RWPE1 (cell line): ENCODE measurements at regions not wholly inside any gene's neighbourhood (a gene's known extent, or its start where the extent isn't known, plus 50 kb on each side); places are given as distances from the start of the nearest gene placed in this dataset.

Experiments
- CTCF ChIA-PET: fragments of 350-600 bp; sonication (Branson Sonifier 250); formaldehyde crosslinking; extraction: SDS; loops from one replicate; lab custom pipeline; 2021; lab: Yijun Ruan, JAX
- POLR2A ChIA-PET: fragments of 400-600 bp; formaldehyde crosslinking; extraction: SDS; loops from one replicate; lab custom pipeline; 2020; ENCODE audit warnings: antibody characterized with exemption; ENCODE audit not compliant: low non-redundant PET; lab: Yijun Ruan, JAX
- DNase-seq: peaks from one replicate; pipeline ENCODE4 v3.0.0; 2012; ENCODE audit warnings: low spot score
- H3K27ac ChIP-seq: fragments of 450-650 bp; 2 replicates; pipeline ENCODE4 v1.5.1; 2017
- TF ChIP-seq, protein P1 (sequence below): fragments of 450-650 bp; conservative IDR thresholded peaks from 2 replicates; pipeline ENCODE4 v1.5.1; 2017; ENCODE audit warnings: low read depth, mild to moderate bottlenecking

DNA sequence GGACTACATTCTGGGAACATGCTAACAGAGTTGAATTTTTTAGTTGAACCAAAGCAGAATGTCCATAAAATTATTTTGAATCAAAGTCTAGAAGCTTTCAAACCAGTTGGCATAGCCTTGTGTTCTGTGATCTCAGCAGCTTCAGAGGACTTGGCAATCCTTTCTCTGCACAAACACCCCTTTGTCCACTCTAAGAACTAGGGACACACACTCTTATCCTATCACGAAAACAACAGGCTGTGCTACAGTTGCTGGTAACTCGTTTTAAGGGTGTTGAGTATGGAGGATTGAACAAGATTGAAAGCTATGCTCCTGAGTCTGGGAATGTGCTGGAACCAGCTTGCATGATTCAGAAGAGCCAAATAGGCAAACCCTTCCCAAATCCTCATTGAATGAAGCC lies 76.4 kb upstream of the PRSS58 start:
- H3K27ac ChIP-seq, result no peak overlapping the region
- no peak for DNase-seq
- POLR2A ChIA-PET, result no interaction called here
- CTCF ChIA-PET, result no interaction called here
- TF ChIP-seq, protein P1, sequence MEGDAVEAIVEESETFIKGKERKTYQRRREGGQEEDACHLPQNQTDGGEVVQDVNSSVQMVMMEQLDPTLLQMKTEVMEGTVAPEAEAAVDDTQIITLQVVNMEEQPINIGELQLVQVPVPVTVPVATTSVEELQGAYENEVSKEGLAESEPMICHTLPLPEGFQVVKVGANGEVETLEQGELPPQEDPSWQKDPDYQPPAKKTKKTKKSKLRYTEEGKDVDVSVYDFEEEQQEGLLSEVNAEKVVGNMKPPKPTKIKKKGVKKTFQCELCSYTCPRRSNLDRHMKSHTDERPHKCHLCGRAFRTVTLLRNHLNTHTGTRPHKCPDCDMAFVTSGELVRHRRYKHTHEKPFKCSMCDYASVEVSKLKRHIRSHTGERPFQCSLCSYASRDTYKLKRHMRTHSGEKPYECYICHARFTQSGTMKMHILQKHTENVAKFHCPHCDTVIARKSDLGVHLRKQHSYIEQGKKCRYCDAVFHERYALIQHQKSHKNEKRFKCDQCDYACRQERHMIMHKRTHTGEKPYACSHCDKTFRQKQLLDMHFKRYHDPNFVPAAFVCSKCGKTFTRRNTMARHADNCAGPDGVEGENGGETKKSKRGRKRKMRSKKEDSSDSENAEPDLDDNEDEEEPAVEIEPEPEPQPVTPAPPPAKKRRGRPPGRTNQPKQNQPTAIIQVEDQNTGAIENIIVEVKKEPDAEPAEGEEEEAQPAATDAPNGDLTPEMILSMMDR, result no peak

DNA sequence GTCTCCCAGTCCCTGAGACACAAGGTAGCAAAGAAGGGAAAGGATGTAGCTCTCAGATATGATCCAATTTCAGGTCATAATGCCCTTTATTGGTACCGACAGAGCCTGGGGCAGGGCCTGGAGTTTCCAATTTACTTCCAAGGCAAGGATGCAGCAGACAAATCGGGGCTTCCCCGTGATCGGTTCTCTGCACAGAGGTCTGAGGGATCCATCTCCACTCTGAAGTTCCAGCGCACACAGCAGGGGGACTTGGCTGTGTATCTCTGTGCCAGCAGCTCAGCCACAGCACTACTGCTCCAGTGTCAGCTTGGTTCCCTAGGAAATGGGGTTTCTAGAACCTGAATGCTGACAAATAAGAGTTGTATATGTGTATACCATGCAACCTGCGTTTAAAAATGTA lies 74.6 kb upstream of the PRSS58 start:
- POLR2A ChIA-PET, result no interaction called here
- TF ChIP-seq, protein P1, result no peak
- no peak overlapping the region for H3K27ac ChIP-seq
- DNase-seq, result no peak
- CTCF ChIA-PET, result no interaction called here

DNA sequence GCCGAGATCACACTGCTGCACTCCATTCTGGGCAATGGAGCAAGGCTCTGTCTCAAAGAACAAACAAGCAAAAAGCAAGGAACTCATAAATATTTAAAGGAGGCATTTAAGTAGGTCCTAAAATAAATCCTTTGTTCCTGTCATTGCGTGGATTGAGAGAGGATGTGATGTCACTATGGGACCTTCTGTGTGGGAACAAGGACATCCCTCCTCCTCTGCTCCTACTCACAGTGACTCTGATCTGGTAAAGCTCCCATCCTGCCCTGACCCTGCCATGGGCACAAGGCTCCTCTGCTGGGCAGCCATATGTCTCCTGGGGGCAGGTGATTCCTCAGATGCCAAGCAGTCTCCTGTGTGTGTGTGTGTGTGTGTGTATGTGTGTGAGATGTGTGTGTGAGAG lies 74.1 kb upstream of the PRSS58 start:
- ChIA-PET CTCF (no interaction called here), POLR2A (no interaction called here)
- DNase-seq, result no peak
- TF ChIP-seq, protein P1, result no peak
- no peak overlapping the region for H3K27ac ChIP-seq

DNA sequence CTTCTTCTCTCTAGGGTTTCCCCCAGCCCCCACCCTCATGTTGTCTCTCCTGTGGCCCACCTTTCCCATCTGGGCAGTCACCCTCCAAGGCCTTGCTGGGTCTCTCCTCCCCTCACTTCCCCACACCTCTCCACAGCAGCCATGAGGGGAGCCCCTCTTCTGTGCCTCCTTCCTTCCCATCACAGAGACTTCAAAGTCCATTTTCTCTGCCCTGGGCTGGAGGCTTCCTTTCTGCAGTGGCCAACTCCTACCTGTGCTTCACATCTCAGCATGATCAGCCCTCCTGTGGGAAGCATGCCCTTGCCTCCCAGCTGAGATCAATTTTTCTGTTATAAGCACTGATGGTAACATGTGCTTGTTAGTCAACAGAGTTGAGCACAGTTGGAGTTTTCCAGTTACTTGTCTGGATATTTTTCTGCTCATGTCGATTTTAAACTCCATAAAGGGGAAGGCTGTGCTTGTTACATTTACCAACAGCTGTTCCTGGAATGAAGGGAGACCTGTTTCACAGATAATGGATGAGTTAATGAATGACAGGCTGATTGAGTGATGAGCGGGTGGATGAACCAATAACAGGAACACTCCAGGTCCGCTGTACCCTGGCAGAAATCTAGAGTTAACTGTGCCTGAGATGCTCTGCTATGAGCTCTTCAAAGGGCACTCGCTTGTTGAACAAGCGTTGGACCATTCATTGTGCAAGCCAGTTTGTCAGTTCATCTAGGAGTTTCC lies 71.4 kb upstream of the PRSS58 start:
- POLR2A ChIA-PET, result no interaction called here
- H3K27ac ChIP-seq, result no peak overlapping the region
- CTCF ChIA-PET, result no interaction called here
- no peak for DNase-seq
- TF ChIP-seq, protein P1, result no peak

DNA sequence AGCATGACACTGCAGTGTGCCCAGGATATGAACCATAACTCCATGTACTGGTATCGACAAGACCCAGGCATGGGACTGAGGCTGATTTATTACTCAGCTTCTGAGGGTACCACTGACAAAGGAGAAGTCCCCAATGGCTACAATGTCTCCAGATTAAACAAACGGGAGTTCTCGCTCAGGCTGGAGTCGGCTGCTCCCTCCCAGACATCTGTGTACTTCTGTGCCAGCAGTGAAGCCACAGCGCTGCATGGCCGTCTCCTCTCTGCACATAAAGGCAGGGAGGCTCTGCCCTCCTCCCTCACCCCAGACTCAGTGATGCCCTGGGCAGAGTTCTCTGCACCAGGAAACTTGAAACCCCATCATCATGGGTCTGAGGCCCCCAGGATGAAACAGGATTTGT lies 70.7 kb upstream of the PRSS58 start:
- ChIA-PET CTCF (no interaction called here), POLR2A (no interaction called here)
- no peak for DNase-seq
- no peak overlapping the region for H3K27ac ChIP-seq
- TF ChIP-seq, protein P1, result no peak

DNA sequence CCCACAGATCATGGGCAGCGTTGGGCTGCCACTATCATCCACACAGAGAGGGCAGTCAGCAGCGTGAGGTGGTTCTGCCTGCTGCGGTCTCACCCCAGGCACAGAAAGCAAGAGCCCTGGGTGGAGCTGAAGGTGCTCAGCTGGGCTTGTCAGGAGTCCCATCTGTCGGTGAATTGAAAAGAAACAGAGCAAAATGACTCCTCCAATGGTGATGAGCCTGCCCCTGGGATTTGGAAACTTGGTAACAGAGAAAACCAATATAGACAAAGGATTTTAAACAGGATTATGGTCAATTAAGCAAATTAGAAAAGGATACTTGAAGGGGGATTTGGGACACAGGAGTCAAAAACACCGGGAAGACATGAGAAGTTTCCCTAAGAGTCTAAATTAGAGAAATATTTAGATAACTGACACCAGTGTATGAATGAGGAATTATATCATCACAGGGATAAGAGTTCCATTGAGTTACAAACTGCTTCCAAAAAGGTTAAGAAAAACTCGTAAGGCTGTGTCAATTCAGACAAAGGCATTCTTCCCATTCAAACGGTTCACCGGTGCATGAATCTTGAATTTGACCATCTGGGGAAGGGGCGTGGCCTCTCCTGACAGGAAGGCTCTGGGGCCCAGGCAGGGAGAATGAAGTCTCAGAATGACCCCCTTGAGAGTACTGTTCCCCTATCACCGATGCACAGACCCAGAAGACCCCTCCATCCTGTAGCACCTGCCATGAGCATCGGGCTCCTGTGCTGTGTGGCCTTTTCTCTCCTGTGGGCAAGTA lies 70.0 kb upstream of the PRSS58 start:
- H3K27ac ChIP-seq, result no peak overlapping the region
- ChIA-PET CTCF (no interaction called here), POLR2A (no interaction called here)
- no peak for DNase-seq
- TF ChIP-seq, protein P1, result no peak
